ENCODE measurements at regions not wholly inside any gene's neighbourhood (a gene's known extent, or its start where the extent isn't known, plus 50 kb on each side); places are given as distances from the start of the nearest gene placed in this dataset.

DNA sequence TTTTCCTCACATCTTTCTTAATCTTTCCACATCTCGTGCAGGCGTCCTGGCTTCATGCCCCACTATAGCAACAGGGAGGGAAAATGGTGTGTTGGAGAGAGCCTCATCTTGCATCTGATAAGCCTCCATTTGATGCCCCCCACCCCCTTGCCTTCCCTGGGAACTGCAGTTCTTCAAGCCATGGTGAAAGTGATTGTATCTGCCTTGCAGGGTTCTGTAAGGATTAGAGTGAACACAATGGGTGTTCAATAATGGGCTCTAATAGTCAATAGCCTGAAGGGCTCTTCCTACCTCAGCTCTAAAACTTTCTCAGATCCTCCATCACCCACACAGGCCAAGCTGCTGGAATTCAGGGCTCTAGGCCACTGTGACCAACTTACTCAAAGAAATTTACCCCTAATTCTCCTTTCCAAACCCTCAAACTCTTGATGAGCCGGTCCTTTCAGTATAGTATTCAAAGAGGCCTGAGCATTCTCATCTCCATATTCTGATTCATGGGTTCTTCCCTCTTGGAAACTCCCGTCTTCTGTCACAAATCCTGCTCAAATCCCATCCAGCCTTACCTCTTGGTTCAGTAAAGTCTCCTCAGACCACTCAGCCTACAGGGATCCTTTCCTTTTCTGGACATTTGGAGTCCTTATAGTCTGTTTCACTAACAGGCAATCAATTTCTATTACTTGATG lies 128.3 kb upstream of the TRIM2 start:
- no peak for DNase-seq (ENCODE audit: low spot score)

DNA sequence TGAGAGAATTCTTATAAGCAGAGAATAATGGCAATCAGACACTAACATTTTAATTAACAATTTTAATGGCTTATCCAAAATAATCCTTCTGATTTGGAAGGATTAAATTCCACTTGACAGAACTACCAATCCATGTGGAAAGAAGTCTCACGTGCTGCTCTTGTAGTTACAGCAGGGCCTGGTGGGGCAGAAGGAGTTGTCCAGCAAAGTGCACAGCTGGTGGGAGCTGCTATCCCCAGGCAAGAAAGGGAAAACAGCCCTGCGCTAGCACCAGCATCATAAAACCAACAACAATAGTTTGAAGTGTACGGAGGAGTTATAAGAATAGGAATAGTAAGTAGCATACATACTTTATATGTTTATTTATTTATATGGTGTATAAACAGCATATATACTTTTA lies 127.4 kb upstream of the TRIM2 start:
- DNase-seq (ENCODE audit: low spot score), result no peak

DNA sequence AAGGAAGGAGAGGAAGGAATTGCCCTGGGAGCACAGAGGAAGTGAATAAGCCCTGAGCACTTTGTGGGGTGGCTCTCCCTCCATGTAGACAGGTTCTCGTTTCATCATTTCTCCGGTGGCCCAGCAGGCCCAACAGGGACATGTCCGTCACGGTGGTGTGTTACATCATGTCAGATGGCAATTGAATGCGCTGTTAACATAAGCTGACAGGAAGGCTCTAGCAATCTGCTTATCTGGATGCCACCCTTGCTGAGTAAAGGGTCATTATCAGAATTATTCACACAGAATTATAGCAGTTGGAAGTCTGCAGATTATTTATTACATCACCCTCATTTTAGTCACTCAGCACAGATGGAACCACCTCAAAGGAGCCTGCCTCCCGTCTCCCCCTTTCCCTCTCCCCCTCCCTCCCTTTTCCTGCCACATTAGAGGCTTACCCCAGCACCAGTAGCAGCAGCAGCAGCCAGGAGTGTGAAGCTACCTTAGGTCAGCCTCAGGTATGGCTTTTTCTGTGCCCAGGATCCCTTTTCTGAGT lies 124.3 kb upstream of the TRIM2 start:
- DNase-seq (ENCODE audit: low spot score), result no peak

DNA sequence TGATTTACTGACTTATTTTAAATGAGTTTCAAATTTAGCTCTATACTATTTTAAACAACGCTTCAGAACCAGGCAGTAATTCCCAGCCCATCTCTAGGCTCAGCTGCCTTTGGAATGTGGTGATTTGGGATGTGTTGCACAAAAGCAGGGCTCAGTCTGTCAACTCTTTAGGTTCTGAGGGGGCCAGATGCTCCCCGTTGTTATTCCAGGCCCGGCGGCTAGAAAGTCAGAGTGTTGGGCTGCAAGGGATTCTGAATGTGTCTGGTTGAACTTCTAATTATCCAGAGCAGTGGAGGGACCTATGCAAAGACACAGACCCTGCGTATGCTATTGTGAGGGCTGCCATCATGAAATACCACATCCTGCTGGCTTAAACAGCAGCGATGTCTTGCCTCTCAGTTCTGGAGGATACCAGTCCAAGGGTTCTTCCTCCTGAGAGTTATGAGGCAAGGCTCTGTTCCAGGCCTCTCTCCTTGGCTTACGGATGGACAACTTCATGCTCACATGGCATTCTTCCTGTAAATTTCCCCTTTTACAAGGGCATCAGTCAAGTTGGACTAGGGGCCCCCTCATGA lies 123.2 kb upstream of the TRIM2 start:
- no peak for DNase-seq (ENCODE audit: low spot score)

DNA sequence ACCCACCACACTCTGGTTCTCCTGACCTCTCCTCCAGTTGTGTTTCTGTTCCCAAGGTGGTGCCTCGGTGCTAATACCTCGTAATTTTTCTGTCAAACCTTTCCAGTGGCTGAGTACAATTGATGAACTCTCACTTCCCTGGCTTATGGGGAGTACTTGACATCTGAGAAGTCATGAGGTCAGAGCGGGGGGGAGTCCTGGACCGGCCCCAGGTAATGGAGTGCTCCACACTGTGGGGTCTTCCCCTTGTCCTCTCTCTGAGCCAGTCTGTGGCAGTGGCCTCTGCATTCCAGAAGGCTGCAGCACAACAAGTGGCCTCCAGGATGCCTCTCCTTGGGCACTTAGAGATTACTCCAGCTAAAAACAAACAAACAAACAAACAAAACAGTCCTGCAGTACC lies 122.5 kb upstream of the TRIM2 start:
- no peak for DNase-seq (ENCODE audit: low spot score)

DNA sequence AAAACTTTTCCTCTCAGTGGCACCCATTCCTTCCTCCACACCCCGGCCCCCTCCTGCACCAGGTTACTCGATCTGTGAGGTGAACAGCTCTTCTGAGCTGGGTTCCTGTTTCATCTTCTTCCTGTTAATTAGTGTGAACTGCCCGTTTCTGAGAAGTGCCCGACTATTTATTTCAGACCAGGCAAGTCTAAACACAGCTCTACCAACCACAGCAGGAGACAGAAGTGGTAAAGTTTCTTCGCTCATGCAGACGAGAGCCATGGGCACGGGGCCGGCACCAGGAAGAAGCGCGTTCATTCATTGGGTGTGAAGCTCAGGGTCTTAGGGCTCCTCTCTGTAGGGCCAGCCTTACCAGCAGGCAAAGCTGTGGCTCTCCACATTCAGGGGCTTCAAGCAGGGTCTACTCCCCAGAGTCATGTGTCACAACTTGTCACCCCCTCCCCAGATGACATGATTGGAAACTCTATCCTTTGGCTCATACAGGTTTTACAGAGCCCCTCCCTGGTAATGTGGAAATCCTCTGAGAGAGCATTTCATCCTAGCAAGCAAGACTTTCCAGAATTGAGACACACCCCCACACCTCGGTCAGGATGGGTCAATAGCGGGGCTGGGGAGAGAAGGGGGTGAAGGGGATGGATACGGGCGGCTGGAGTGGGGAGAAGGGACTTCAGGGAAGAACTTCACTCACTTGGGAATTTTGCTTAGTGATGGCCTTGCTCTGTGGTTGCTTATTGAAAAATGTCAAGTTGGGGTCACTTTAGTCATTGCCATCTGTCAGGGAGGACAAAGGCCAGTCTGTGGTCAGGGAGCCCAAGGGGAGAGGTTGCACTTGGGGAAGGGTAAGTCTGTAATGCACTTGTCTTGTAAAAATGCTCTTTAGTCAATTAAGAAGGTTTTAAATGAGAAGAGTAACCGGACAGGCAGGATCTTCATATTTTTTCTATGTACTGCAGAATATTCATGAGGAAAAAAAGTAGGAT lies 121.6 kb upstream of the TRIM2 start:
- no peak for DNase-seq (ENCODE audit: low spot score)

DNA sequence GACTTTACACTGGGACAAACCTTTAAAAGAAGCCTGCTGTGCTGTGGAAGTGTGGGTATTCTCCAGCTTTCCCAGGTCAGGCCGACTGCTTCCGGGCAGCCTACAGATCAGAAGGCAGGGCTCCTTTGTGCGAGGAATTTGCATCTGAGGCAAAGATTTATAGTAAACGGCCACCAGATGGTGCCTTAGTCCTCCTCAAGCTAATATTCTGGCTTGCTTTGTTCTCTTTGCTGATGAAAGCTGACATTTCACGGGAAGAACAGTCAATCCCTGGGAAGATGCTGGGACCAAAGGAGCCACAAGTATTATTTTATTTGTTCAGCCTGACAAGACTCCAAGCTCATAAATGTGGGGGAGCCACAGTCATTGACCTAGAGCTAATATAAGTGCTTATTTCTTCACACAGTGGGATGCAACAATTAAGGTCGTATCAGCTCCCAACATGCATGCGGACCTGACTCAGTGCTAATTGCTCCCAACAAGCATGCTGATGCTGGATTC lies 120.7 kb upstream of the TRIM2 start:
- peak; percentile 86 for DNase-seq (ENCODE audit: low spot score)

DNA sequence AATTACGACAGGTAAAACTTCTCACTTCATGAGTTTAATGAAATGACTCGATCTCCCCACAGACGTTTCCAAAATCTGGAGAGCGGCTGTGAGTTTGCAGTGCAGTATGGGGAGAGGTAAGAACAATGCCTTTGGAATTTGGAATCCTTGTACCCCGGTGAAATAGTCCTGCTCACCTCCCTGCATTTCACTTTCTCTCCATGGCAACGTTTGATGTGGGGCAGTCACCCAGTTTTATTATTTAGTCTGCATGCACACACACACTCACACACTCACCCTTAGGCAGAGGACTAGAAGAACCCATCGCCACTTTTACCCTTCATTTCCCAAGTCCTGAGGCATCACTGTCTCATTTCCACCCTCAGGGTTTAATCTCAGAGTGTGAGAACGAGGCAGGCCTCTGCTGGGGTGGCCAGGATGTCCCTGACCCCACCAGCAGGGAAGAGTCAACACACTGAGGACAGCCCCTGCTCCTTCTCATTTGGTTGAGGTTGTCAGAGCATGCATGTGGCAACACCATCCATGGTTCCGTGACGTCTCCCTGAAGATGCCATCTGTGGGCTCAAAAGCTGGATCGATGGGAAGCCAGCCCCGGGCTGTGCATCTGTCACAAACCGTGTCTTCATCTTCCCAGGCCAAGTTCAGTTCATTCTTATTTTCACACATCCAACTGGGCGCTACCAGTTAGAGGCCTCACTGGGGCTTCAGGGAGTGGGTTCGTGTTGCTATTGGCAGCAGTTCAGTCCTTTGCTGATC lies 119.8 kb upstream of the TRIM2 start:
- no peak for DNase-seq (ENCODE audit: low spot score)

DNA sequence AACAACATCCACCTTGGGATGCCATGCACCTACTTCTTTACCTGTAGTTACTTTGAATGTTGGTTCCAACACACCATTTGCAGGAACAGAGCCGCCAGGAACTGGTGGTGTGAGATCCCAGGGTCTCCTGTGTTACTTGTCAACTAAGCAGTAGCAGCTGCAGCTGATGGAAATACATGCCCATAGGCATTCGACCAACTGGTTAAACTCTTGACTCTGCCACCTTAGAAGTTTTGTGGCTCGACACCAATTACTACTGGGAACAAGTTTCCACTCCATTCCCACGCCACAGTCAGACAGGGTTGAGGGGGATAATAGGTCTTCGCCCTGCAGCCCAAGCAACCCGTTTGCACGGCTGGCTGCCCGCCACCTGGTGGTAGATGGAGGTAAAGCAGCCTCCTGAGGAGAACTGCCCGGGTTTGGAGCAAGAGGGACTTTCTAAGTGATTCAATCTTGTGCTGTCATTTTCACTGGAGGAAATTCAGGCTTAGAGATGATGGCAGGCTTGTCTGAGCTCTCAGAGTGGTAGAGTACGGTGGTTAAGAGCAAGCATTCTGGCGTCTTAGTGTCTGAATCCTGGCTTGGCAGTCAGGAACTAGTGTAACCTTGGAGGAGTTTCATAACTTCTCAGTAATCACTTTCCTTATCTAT lies 119.1 kb upstream of the TRIM2 start:
- DNase-seq (ENCODE audit: low spot score), result peak; percentile 60

DNA sequence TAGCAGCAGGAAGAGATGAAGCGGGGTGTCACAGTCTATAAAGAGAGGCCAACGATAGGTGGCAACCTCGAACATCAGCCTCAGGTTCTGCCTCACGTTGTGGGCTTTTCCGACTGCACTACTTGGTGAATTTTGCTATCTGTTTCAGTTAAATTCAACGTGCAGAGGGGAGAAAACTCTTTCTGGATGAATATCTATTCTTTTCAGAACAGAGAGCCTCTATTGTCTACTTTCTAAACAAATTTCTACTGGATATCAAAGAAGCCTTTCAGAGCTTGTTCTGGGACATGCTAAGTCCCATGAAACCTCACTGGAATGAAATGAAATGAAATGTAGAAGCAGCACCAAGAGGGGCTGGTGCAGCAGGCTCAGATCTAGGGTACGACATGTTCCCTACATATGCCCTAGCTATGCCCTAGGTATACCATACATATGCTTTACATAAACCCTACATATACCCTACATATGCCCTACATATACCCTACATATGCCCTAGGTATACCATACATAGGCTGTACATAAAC lies 116.5 kb upstream of the TRIM2 start:
- no peak for DNase-seq (ENCODE audit: low spot score)

DNA sequence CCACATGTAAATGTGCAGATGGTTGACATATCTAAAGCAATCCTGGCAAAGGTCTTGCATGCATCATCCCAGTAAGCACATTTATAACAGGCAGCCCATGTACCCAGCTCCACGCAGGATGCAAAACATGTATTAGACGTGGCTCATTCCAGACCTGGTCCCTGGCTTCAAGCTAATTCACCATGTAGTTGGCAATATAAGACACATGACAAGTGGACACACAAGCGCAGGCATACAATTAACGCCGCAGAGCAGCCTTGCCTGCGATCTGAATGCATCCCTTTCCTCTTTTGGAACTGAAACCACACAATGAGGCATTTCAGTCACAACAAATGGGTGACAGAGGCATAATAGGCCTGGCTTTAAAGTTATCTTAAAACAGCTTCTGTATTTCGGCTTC lies 114.5 kb upstream of the TRIM2 start:
- DNase-seq (ENCODE audit: low spot score), result no peak

DNA sequence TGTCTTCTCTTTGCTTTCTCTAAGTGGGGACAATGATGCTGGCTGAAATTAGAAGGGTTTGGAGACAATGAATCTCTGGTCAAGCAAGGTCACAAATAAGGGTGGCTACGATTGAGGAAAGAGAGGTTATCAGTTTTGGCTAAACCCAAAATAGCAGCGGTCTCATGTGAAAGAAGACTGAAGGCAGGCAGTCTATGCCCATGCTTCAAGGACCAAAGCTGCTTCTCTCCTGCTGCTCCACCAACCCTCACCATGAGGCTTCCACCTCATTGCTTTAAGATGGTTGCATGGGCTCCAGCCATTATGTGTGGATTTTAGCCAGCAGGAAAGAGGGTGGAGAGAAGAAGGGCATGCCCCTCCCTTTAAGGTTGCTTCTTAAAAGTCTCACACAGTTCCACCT lies 114.1 kb upstream of the TRIM2 start:
- no peak for DNase-seq (ENCODE audit: low spot score)

DNA sequence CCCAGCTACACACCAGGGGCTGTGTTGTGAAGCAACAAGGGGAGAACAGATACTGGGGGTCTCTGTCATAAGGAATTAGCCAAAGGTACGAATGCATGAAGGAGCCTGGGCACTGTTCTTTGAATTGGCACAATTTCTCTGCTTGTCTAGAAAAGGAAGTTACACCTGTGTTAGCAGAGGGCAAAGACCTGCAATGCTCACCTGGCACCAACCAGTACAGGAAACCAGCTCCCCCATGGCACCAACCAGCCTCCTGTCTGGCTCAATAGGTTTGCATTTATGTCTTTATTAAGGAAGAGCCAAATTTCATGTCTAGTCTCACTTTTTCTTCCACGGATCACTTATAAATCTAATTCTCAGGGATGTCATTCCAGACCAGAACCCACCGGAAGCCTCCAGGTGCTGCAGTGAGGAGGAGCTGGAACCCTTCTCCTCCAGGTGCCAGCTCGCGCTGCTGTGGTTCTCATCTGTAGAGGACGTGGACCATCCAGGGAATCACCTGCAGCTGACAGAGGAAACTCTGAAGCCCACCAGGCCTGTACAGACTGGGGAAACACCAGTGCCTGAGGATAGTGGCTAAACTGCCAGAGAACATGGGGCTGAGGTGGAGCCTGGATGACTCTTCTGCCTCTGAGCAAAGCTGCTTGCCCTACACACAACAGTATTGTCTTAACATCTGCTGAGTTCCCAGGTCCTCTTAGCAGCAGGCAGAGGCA lies 113.4 kb upstream of the TRIM2 start:
- DNase-seq (ENCODE audit: low spot score), result no peak

DNA sequence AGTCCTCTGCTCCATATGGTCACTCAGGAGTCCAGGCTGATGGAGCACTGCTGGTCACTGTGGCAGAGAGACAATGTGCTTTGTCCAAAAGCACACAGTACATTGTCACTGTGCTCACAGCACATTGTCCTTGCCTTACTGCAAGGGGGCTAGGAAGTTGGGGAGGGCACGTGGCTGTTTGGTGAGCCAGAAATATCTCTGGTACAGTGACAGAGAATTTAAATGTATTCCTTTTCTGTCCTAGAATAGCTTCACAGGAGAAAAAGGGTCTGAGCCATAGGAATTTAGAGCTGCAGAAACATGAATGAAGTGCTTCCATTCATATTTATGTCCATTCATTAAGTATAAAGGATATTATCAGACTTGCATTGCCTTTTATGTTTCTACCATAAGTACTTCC lies 110.8 kb upstream of the TRIM2 start:
- no peak for DNase-seq (ENCODE audit: low spot score)

DNA sequence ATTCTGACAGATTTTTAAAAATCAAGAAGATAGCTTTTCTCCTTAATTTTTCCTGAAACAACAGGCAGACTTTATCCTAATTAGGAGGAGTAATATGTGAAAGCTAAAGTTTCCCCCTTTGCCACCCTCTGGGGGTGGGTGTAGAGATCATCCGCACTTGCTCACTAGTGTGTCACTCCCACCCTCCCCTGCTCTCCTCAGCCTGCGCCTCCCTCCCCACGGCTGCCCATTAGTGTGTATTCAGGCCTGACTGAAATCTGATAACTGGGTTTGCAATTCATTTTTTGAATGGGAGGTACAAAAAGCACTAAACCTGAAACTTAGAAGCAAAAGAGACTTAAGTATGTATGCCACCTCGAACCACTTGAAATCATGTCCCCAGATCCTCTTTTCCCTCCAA lies 110.4 kb upstream of the TRIM2 start:
- no peak for DNase-seq (ENCODE audit: low spot score)

DNA sequence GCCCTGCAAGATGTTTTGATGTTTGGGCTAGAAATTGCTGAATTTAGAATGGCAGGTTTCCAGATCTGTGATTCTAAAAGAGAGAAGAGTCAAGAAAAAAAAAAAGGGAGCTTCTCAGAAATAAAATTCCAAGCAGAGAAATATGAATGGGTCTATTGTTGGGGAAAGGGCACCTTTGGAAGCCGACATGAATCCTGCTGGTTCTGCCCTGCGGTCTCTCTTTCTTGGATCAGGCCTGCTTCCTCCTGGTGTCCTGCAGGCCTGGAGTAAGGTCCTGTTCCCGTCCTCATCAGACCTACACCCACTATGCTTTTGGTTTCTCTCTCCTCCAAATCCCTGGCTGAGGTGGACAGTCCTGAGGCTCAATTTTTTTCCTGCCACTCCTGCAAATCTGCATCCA lies 109.8 kb upstream of the TRIM2 start:
- no peak for DNase-seq (ENCODE audit: low spot score)

DNA sequence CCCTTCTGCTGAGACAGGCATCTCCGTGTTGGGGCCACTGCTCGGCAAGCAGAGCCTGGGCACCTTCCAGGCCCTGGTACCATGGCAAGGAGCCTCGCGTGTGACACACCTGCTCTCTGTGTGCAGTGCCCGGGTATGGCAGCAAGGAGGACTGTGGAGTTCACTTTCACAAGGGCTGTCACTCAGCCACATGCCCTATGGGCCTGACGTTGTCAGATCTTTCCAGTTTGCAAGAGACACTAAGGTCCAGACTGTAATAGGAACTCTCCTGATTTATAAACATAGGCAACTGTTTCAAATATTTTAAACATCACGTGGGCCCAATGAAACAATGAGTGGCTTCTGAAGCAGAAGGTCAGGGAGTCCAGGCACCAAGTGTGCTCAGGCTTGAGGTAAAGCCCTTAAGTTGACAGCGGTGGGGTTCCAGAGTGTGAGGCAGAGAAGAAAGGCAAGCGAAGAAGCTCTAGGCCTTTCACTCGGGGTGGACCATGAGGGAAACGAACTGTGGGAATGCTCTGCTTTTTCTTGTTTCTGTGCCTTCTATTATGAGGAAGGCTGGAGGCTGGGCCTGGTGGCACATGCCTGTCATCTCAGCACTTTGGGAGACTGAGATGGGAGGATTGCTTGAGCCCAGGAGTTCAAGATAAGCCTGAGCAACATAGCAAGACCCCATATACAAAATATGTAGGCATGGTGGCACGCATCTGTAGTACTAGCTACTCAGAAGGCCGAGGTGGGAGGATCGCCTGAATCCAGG lies 108.6 kb upstream of the TRIM2 start:
- DNase-seq (ENCODE audit: low spot score), result no peak

DNA sequence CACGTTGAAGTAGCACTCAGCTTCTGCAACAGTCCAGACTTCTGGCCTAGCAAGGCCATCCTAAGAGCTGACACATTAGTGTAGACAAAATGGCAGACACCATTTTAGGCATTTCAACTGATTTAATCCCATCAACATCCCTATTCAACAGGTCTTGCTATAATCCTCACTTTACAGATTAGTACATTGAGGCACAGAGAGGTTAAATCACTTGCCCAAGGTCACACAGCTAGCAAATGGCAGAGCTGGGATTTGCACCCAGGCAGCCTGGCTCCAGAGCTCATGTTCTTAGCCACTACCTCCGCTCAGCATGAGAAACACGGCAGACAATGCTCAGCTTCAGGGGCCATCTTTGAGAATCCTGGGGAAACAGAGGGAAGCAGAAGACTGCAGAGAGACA lies 107.9 kb upstream of the TRIM2 start:
- no peak for DNase-seq (ENCODE audit: low spot score)

DNA sequence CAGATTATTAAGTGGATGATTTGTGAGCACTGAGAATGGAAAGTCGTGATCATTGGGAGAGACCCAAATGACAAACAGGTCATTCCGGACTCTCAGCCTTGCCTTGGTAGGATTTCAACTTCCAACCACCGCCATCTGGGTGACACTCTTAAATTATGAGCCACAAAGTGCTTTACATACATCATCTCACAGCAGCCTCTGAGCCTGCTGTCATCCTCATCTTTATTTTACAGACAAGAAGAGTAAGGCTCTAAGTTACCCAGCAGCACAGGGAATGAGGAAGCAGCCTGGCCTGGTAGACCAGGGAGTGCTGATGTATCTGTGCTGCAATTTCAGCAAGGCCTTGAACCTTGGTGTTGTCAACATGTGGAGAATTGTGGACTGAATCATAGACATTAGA lies 105.8 kb upstream of the TRIM2 start:
- DNase-seq (ENCODE audit: low spot score), result no peak

Measured in SK-N-DZ (cell line).